H9 (cell line): ENCODE measurements at regions not wholly inside any gene's neighbourhood (a gene's known extent, or its start where the extent isn't known, plus 50 kb on each side); places are given as distances from the start of the nearest gene placed in this dataset.

Source experiments
- DNase-seq: peaks from one replicate; pipeline ENCODE4 v3.0.0-alpha.2; 2017
- H2AFZ ChIP-seq: one replicate; pipeline ENCODE4 v1.6.1; 2013; ENCODE audit warnings: mild to moderate bottlenecking, low read length, control low read depth, moderate library complexity
- H2AK5ac ChIP-seq: 2 replicates; pipeline ENCODE4 v1.6.1; 2013; ENCODE audit warnings: low read length, control low read depth, mixed read lengths; ENCODE audit not compliant: insufficient read length
- H2BK120ac ChIP-seq: one replicate; pipeline ENCODE4 v1.6.1; 2013; ENCODE audit warnings: low read depth, mild to moderate bottlenecking, low read length, control low read depth, inconsistent platforms; ENCODE audit not compliant: poor library complexity, severe bottlenecking
- H2BK12ac ChIP-seq: 2 replicates; pipeline ENCODE4 v1.6.1; 2013; ENCODE audit warnings: low read length, control low read depth, mixed read lengths, low read depth; ENCODE audit not compliant: insufficient read length
- H2BK15ac ChIP-seq: 2 replicates; pipeline ENCODE4 v1.6.1; 2013; ENCODE audit warnings: low read depth, low read length, control low read depth
- H2BK20ac ChIP-seq: one replicate; pipeline ENCODE4 v1.6.1; 2013; ENCODE audit warnings: low read depth, mild to moderate bottlenecking, low read length, control low read depth, inconsistent platforms; ENCODE audit not compliant: poor library complexity, severe bottlenecking
- H2BK5ac ChIP-seq: 2 replicates; pipeline ENCODE4 v1.6.1; 2013; ENCODE audit warnings: low read length, control low read depth, mixed read lengths; ENCODE audit not compliant: insufficient read length
- H3K14ac ChIP-seq: 2 replicates; pipeline ENCODE4 v1.6.1; 2013; ENCODE audit warnings: low read length, control low read depth; ENCODE audit not compliant: insufficient read depth
- H3K18ac ChIP-seq: 2 replicates; pipeline ENCODE4 v1.6.1; 2013; ENCODE audit warnings: low read depth, mild to moderate bottlenecking, mixed read lengths, low read length, control low read depth; ENCODE audit not compliant: insufficient read length
- H3K23ac ChIP-seq: 2 replicates; pipeline ENCODE4 v1.6.1; 2013; ENCODE audit warnings: low read length, control low read depth, mixed read lengths, low read depth; ENCODE audit not compliant: insufficient read length
- H3K23me2 ChIP-seq: 2 replicates; pipeline ENCODE4 v1.6.1; 2013; ENCODE audit warnings: low read depth, mild to moderate bottlenecking, mixed read lengths, low read length, control low read depth; ENCODE audit not compliant: insufficient read length, poor library complexity, severe bottlenecking
- H3K27ac ChIP-seq: 2 replicates; pipeline ENCODE4 v1.5.1; 2013; ENCODE audit warnings: low read length, control low read depth, mixed read lengths, low read depth; ENCODE audit not compliant: insufficient read length
- H3K27me3 ChIP-seq: 2 replicates; pipeline ENCODE4 v1.6.1; 2013; ENCODE audit warnings: low read length, control low read depth, inconsistent platforms; ENCODE audit not compliant: insufficient read depth
- H3K4ac ChIP-seq: 2 replicates; pipeline ENCODE4 v1.6.1; 2013; ENCODE audit warnings: low read depth, mild to moderate bottlenecking, control low read depth, inconsistent platforms, low read length, moderate library complexity
- H3K4me1 ChIP-seq: 2 replicates; pipeline ENCODE4 v1.6.1; 2013; ENCODE audit warnings: low read length, control low read depth, inconsistent platforms; ENCODE audit not compliant: insufficient read depth
- H3K4me2 ChIP-seq: 2 replicates; pipeline ENCODE4 v1.6.1; 2013; ENCODE audit warnings: low read length, control low read depth, mixed read lengths; ENCODE audit not compliant: insufficient read length, insufficient read depth
- H3K56ac ChIP-seq: 2 replicates; pipeline ENCODE4 v1.6.1; 2013; ENCODE audit warnings: low read depth, mild to moderate bottlenecking, mixed read lengths, low read length, control low read depth; ENCODE audit not compliant: insufficient read length
- H3K79me1 ChIP-seq: 2 replicates; pipeline ENCODE4 v1.6.1; 2013; ENCODE audit warnings: low read depth, mild to moderate bottlenecking, moderate library complexity, low read length, control low read depth, inconsistent platforms; ENCODE audit not compliant: insufficient read depth, poor library complexity, severe bottlenecking
- H3K79me2 ChIP-seq: 2 replicates; pipeline ENCODE4 v1.6.1; 2013; ENCODE audit warnings: low read length, control low read depth, inconsistent platforms; ENCODE audit not compliant: insufficient read depth
- H3K9ac ChIP-seq: 2 replicates; pipeline ENCODE4 v1.6.1; 2013; ENCODE audit warnings: low read length, control low read depth, mixed read lengths; ENCODE audit not compliant: insufficient read length; ENCODE audit errors: extremely low read depth
- H3K9me3 ChIP-seq: one replicate; pipeline ENCODE4 v1.6.1; 2013; ENCODE audit warnings: low read depth, low read length, inconsistent platforms; ENCODE audit not compliant: control insufficient read depth
- H3T11ph ChIP-seq: one replicate; pipeline ENCODE4 v1.6.1; 2013; ENCODE audit warnings: mild to moderate bottlenecking, low read length, control low read depth, inconsistent platforms
- H4K20me1 ChIP-seq: one replicate; pipeline ENCODE4 v1.6.1; 2013; ENCODE audit not compliant: control insufficient read depth, insufficient read length, insufficient read depth
- H4K5ac ChIP-seq: 2 replicates; pipeline ENCODE4 v1.6.1; 2013; ENCODE audit warnings: low read depth, mild to moderate bottlenecking, mixed read lengths, low read length, control low read depth; ENCODE audit not compliant: insufficient read length
- H4K8ac ChIP-seq: replicated peaks from 2 replicates; pipeline ENCODE4 v1.6.1; 2013; ENCODE audit warnings: low read length, control low read depth, mixed read lengths, low read depth; ENCODE audit not compliant: insufficient read length
- H4K91ac ChIP-seq: 2 replicates; pipeline ENCODE4 v1.6.1; 2013; ENCODE audit warnings: low read depth, mild to moderate bottlenecking, moderate library complexity, mixed read lengths, low read length, control low read depth; ENCODE audit not compliant: insufficient read length
- H3K27ac Mint-ChIP-seq, 3 experiments: 2 replicates in 2 of 3; 3 replicates in 1 of 3; pipeline ENCODE4 v1.8.0; 2020 to 2021; ENCODE audit warnings: mixed read lengths in 3 of 3, mild to moderate bottlenecking in 1 of 3, moderate library complexity in 1 of 3
- H3K27me3 Mint-ChIP-seq: 2 replicates; pipeline ENCODE4 v1.8.0; 2021; ENCODE audit warnings: low read depth, mild to moderate bottlenecking, moderate library complexity, mixed read lengths
- H3K36me3 Mint-ChIP-seq, 3 experiments: 2 replicates in 2 of 3; 3 replicates in 1 of 3; pipeline ENCODE4 v1.8.0; 2020 to 2021; ENCODE audit warnings: low read depth in 3 of 3, mixed read lengths in 3 of 3; ENCODE audit not compliant: insufficient read depth in 1 of 3
- H3K4me1 Mint-ChIP-seq, 2 experiments: 2 replicates each; pipeline ENCODE4 v1.8.0; 2020; ENCODE audit warnings: mixed read lengths in 2 of 2
- H3K4me3 Mint-ChIP-seq, 2 experiments: 2 replicates in 1 of 2; 3 replicates in 1 of 2; pipeline ENCODE4 v1.8.0; 2020 to 2021; ENCODE audit warnings: mild to moderate bottlenecking in 2 of 2, mixed read lengths in 2 of 2, moderate library complexity in 1 of 2
- H3K9me3 Mint-ChIP-seq, 2 experiments: 2 replicates in 1 of 2; 3 replicates in 1 of 2; pipeline ENCODE4 v1.8.0; 2020; ENCODE audit warnings: mild to moderate bottlenecking in 2 of 2, mixed read lengths in 2 of 2, moderate library complexity in 1 of 2
- WGBS: extraction: QIAGEN DNeasy Blood & Tissue Kit; methylation state at CpG from one replicate; pipeline ENCODE4 v1.1.7; 2013; ENCODE audit warnings: missing lambda C conversion rate, low lambda C conversion rate, mixed read lengths; ENCODE audit not compliant: insufficient read length; ENCODE audit errors: extremely low coverage; 5-methylcytosine and 5-hydroxymethylcytosine counted together
- TF ChIP-seq, protein P1 (sequence below): fragments of 200-600 bp; sonication (generic); conservative IDR thresholded peaks from 3 replicates; pipeline ENCODE4 v1.8.0; 2021; ENCODE audit warnings: antibody characterized with exemption, mild to moderate bottlenecking

DNA sequence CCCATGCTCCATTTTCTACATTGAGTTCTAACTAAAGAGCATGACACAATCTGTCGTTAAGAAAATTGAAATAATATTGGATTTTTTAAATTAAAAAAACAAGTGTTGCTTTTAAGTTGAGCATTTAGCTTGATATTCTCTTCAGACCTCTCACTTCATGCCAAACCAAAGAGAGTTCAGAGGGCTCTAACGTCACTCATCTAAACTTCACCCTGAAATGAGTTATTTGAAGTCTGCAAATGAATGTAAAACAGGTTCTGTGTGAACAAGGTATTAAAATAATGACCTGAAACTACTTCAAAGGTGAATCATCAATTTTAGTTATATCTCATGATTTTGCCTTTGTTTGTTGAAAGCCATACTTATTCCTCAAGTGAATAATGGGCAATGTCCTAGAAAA lies 61.8 kb downstream of the MRPL57 start:
- Histone ChIP-seq H4K91ac (no peak overlapping the region), H4K8ac (no peak overlapping the region), H2BK5ac (no peak overlapping the region), H3K9ac (no peak overlapping the region), H3K27ac (no peak overlapping the region), H3K4me1 (no peaks in the 10 kb centered on the region), H3K18ac (no peak overlapping the region), H3K14ac (no peak overlapping the region), H3K9me3 (no peaks in the 10 kb centered on the region), H2BK12ac (no peak overlapping the region), H4K20me1 (no peaks in the 10 kb centered on the region), H3K4ac (no peak overlapping the region), H3K23me2 (no peaks in the 10 kb centered on the region), H2BK120ac (no peak overlapping the region), H3K79me2 (no peaks in the 10 kb centered on the region), H3K23ac (no peak overlapping the region), H3K79me1 (no peaks in the 10 kb centered on the region), H2BK20ac (no peak overlapping the region), H3K56ac (no peak overlapping the region), H3K4me2 (no peak overlapping the region), H2AFZ (no peak overlapping the region), H2BK15ac (no peak overlapping the region), H2AK5ac (no peak overlapping the region), H3K27me3 (no peaks in the 10 kb centered on the region), H4K5ac (no peak overlapping the region), H3T11ph (no peak overlapping the region)
- TF ChIP-seq, protein P1, sequence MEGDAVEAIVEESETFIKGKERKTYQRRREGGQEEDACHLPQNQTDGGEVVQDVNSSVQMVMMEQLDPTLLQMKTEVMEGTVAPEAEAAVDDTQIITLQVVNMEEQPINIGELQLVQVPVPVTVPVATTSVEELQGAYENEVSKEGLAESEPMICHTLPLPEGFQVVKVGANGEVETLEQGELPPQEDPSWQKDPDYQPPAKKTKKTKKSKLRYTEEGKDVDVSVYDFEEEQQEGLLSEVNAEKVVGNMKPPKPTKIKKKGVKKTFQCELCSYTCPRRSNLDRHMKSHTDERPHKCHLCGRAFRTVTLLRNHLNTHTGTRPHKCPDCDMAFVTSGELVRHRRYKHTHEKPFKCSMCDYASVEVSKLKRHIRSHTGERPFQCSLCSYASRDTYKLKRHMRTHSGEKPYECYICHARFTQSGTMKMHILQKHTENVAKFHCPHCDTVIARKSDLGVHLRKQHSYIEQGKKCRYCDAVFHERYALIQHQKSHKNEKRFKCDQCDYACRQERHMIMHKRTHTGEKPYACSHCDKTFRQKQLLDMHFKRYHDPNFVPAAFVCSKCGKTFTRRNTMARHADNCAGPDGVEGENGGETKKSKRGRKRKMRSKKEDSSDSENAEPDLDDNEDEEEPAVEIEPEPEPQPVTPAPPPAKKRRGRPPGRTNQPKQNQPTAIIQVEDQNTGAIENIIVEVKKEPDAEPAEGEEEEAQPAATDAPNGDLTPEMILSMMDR = no peak
- no peak overlapping the region for H3K27ac Mint-ChIP-seq
- no peak for DNase-seq
- H3K36me3 Mint-ChIP-seq = peaks cover 0 to 4% (median 0%) of the 10 kb centered on the region in 3 experiments; a peak in 2 of 7 replicates
- no CpG with 5 or more reads among the region's 2 CpGs for WGBS
- peaks cover 4 to 10% of the 10 kb centered on the region in 2 experiments for H3K9me3 Mint-ChIP-seq
- no peaks in the 10 kb centered on the region for H3K27me3 Mint-ChIP-seq
- no peak overlapping the region for H3K4me3 Mint-ChIP-seq
- H3K4me1 Mint-ChIP-seq = peaks cover 9 to 12% of the 10 kb centered on the region in 2 experiments
